OCI-LY1 (cell line): ENCODE measurements at regions not wholly inside any gene's neighbourhood (a gene's known extent, or its start where the extent isn't known, plus 50 kb on each side); places are given as distances from the start of the nearest gene placed in this dataset.

ENCODE experiments used
- CTCF ChIP-seq: fragments of 200-600 bp; sonication (generic), shearing (Covaris generic); IDR thresholded peaks from 2 replicates; pipeline ENCODE4 v1.5.1; 2017; ENCODE audit warnings: mild to moderate bottlenecking, antibody characterized with exemption, low read length, moderate library complexity, mixed read lengths
- EZH2 ChIP-seq: fragments of 200-600 bp; sonication (generic), shearing (Covaris generic); IDR thresholded peaks from 2 replicates; pipeline ENCODE4 v1.8.0; 2017; ENCODE audit warnings: borderline replicate concordance, mixed run types, mild to moderate bottlenecking, antibody characterized with exemption, low read length, moderate library complexity, mixed read lengths

GRCh38 chr6:134398453-134398852 is 80.5 kb upstream of the SGK1 start:
- TF ChIP-seq EZH2 = no peak
- TF ChIP-seq CTCF = no peak
